ENCODE measurements at regions not wholly inside any gene's neighbourhood (a gene's known extent, or its start where the extent isn't known, plus 50 kb on each side); places are given as distances from the start of the nearest gene placed in this dataset.

DNA sequence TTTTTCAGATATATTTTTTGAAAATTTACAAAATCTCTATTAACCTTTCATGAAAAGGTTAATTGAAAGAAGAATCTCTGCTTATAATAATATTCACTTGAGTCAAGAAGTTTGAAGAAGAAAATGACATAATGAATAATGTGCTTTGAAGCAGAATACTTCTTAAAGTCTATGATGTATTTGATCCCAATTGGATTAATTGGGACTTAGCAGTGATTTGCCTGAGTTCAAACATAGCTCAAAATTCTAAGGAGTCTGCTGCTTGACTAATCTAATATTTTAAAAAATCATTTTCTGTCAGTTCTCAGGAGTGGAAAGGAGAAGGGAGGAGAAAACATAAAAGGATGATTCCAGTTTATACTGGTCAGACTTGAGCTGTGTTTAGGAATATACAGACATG is 1150.4 kb upstream of the INTU start:
- TF ChIP-seq POLR2AphosphoS5 (IDR thresholded peaks at IDR 0.05; ENCODE audit: low read depth) (no peak), SPI1 (IDR thresholded peaks at IDR 0.05; ENCODE audit: borderline replicate concordance, low read depth) (no peak)
- TF ChIP-seq, protein P1, sequence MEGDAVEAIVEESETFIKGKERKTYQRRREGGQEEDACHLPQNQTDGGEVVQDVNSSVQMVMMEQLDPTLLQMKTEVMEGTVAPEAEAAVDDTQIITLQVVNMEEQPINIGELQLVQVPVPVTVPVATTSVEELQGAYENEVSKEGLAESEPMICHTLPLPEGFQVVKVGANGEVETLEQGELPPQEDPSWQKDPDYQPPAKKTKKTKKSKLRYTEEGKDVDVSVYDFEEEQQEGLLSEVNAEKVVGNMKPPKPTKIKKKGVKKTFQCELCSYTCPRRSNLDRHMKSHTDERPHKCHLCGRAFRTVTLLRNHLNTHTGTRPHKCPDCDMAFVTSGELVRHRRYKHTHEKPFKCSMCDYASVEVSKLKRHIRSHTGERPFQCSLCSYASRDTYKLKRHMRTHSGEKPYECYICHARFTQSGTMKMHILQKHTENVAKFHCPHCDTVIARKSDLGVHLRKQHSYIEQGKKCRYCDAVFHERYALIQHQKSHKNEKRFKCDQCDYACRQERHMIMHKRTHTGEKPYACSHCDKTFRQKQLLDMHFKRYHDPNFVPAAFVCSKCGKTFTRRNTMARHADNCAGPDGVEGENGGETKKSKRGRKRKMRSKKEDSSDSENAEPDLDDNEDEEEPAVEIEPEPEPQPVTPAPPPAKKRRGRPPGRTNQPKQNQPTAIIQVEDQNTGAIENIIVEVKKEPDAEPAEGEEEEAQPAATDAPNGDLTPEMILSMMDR (IDR thresholded peaks at IDR 0.05; ENCODE audit: insufficient read depth, low read length): no peak
- TF ChIP-seq, protein P2, sequence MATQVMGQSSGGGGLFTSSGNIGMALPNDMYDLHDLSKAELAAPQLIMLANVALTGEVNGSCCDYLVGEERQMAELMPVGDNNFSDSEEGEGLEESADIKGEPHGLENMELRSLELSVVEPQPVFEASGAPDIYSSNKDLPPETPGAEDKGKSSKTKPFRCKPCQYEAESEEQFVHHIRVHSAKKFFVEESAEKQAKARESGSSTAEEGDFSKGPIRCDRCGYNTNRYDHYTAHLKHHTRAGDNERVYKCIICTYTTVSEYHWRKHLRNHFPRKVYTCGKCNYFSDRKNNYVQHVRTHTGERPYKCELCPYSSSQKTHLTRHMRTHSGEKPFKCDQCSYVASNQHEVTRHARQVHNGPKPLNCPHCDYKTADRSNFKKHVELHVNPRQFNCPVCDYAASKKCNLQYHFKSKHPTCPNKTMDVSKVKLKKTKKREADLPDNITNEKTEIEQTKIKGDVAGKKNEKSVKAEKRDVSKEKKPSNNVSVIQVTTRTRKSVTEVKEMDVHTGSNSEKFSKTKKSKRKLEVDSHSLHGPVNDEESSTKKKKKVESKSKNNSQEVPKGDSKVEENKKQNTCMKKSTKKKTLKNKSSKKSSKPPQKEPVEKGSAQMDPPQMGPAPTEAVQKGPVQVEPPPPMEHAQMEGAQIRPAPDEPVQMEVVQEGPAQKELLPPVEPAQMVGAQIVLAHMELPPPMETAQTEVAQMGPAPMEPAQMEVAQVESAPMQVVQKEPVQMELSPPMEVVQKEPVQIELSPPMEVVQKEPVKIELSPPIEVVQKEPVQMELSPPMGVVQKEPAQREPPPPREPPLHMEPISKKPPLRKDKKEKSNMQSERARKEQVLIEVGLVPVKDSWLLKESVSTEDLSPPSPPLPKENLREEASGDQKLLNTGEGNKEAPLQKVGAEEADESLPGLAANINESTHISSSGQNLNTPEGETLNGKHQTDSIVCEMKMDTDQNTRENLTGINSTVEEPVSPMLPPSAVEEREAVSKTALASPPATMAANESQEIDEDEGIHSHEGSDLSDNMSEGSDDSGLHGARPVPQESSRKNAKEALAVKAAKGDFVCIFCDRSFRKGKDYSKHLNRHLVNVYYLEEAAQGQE (IDR thresholded peaks at IDR 0.05; ENCODE audit: insufficient replicate concordance, low read depth): no peak

Measured in HL-60 (cell line).